ENCODE measurements at regions not wholly inside any gene's neighbourhood (a gene's known extent, or its start where the extent isn't known, plus 50 kb on each side); places are given as distances from the start of the nearest gene placed in this dataset.

GRCh38 chr10:130997267-130998045 lies 314.1 kb downstream of the TCERG1L start:
- Histone ChIP-seq H3K27me3 (no peaks in the 10 kb centered on the region), H3K27ac (no peak overlapping the region)
- intact Hi-C loops (cut with DNase I): no loop called here

GRCh38 chr10:130998046-130998435 lies 313.5 kb downstream of the TCERG1L start:
- Histone ChIP-seq H3K4me1 (no peaks in the 10 kb centered on the region), H3K4me3 (no peak overlapping the region), H3K27ac (no peak overlapping the region), H3K36me3 (no peaks in the 10 kb centered on the region), H3K9me3 (no peaks in the 10 kb centered on the region), H3K27me3 (no peaks in the 10 kb centered on the region)
- no peak for TF ChIP-seq CTCF (IDR thresholded peaks at IDR 0.05)
- intact Hi-C loops (cut with DNase I): no loop called here
- DNase-seq (ENCODE audit: low spot score in 2 of 2): no peak

More at GRCh38 chr10:130997267-130998045, 314.1 kb downstream of the TCERG1L start:
- Histone ChIP-seq H3K9me3 (no peaks in the 10 kb centered on the region), H3K4me3 (no peak overlapping the region), H3K36me3 (no peaks in the 10 kb centered on the region), H3K4me1 (no peaks in the 10 kb centered on the region)
- TF ChIP-seq CTCF (IDR thresholded peaks at IDR 0.05): no peak
- DNase-seq (ENCODE audit: low spot score in 2 of 2): no peak

- Histone ChIP-seq H3K36me3 (no peaks in the 10 kb centered on the region), H3K9me3 (no peaks in the 10 kb centered on the region), H3K4me3 (no peak overlapping the region), H3K27me3 (no peaks in the 10 kb centered on the region), H3K27ac (no peak overlapping the region), H3K4me1 (no peaks in the 10 kb centered on the region)
- DNase-seq (ENCODE audit: low spot score in 2 of 2): no peak
- TF ChIP-seq CTCF (IDR thresholded peaks at IDR 0.05): no peak
- intact Hi-C loops (cut with DNase I): no loop called here
These were observed 312.9 kb downstream of the TCERG1L start for GRCh38 chr10:130998642-130999041.

- TF ChIP-seq CTCF (IDR thresholded peaks at IDR 0.05): no peak
- Histone ChIP-seq H3K4me3 (no peak overlapping the region), H3K27me3 (no peaks in the 10 kb centered on the region), H3K4me1 (no peaks in the 10 kb centered on the region), H3K27ac (no peak overlapping the region), H3K36me3 (no peaks in the 10 kb centered on the region), H3K9me3 (no peaks in the 10 kb centered on the region)
- DNase-seq (ENCODE audit: low spot score in 2 of 2): no peak
- intact Hi-C loops (cut with DNase I): no loop called here
These were observed 311.9 kb downstream of the TCERG1L start for GRCh38 chr10:130999376-131000202.

GRCh38 chr10:131000244-131000643 lies 311.3 kb downstream of the TCERG1L start:
- no peak for TF ChIP-seq CTCF (IDR thresholded peaks at IDR 0.05)
- intact Hi-C loops (cut with DNase I): no loop called here
- Histone ChIP-seq H3K4me1 (no peaks in the 10 kb centered on the region), H3K27ac (no peak overlapping the region), H3K27me3 (no peaks in the 10 kb centered on the region), H3K9me3 (no peaks in the 10 kb centered on the region), H3K4me3 (no peak overlapping the region), H3K36me3 (no peaks in the 10 kb centered on the region)
- DNase-seq (ENCODE audit: low spot score in 2 of 2): no peak

Data from ascending aorta (tissue), 2 donors.